Memory B cell (primary cell): ENCODE measurements at regions not wholly inside any gene's neighbourhood (a gene's known extent, or its start where the extent isn't known, plus 50 kb on each side); places are given as distances from the start of the nearest gene placed in this dataset.

ENCODE experiments used
- ATAC-seq: fragments of 150-1000 bp; cut with Tn5 transposase; 2 replicates; pipeline ENCODE4 v1.10.0; 2021; ENCODE audit warnings: low read depth, mild to moderate bottlenecking, moderate library complexity
- DNase-seq, 2 donors: peaks; one replicate each; pipeline ENCODE4 v3.0.0; 2022; ENCODE audit warnings: low spot score in 2 of 2
- H3K27ac Mint-ChIP-seq: one replicate; pipeline ENCODE4 v1.8.0; 2022; ENCODE audit warnings: mild to moderate bottlenecking, moderate library complexity, mixed read lengths
- H3K27me3 Mint-ChIP-seq: one replicate; pipeline ENCODE4 v1.8.0; 2022; ENCODE audit warnings: mixed read lengths
- H3K36me3 Mint-ChIP-seq: one replicate; pipeline ENCODE4 v1.8.0; 2022; ENCODE audit warnings: mild to moderate bottlenecking, mixed read lengths
- H3K4me1 Mint-ChIP-seq: one replicate; pipeline ENCODE4 v1.8.0; 2022; ENCODE audit warnings: mixed read lengths
- H3K4me3 Mint-ChIP-seq: one replicate; pipeline ENCODE4 v1.8.0; 2022; ENCODE audit warnings: mild to moderate bottlenecking, moderate library complexity, mixed read lengths
- H3K9me3 Mint-ChIP-seq: one replicate; pipeline ENCODE4 v1.8.0; 2022; ENCODE audit warnings: mixed read lengths

GRCh38 chr10:128907155-128907941 is 559.7 kb upstream of the MGMT start:
- Mint-ChIP-seq H3K36me3 (no peaks in the 10 kb centered on the region), H3K27ac (no peak overlapping the region), H3K4me3 (no peak overlapping the region), H3K4me1 (no peaks in the 10 kb centered on the region), H3K9me3 (peaks cover 4% of the 10 kb centered on the region), H3K27me3 (no peaks in the 10 kb centered on the region)
- DNase-seq: no peak
- ATAC-seq: no peak

- ATAC-seq (no peak), DNase-seq (no peak)
- H3K27ac Mint-ChIP-seq: no peak overlapping the region
- H3K4me3 Mint-ChIP-seq: no peak overlapping the region
- no peaks in the 10 kb centered on the region for H3K36me3 Mint-ChIP-seq
- no peaks in the 10 kb centered on the region for H3K27me3 Mint-ChIP-seq
- peaks cover 4% of the 10 kb centered on the region for H3K9me3 Mint-ChIP-seq
- H3K4me1 Mint-ChIP-seq: no peaks in the 10 kb centered on the region
These were observed 558.9 kb upstream of the MGMT start for GRCh38 chr10:128908099-128908498.

GRCh38 chr10:128908499-128908898 is 558.5 kb upstream of the MGMT start:
- no peaks in the 10 kb centered on the region for H3K27me3 Mint-ChIP-seq
- DNase-seq: no peak
- H3K4me3 Mint-ChIP-seq: no peak overlapping the region
- no peak for ATAC-seq
- H3K36me3 Mint-ChIP-seq: no peaks in the 10 kb centered on the region
- H3K9me3 Mint-ChIP-seq: peaks cover 3% of the 10 kb centered on the region
- H3K4me1 Mint-ChIP-seq: no peaks in the 10 kb centered on the region
- no peak overlapping the region for H3K27ac Mint-ChIP-seq

GRCh38 chr10:128912568-128913311 is 554.3 kb upstream of the MGMT start:
- Mint-ChIP-seq H3K4me1 (no peaks in the 10 kb centered on the region), H3K27ac (no peak overlapping the region), H3K4me3 (no peak overlapping the region), H3K36me3 (no peaks in the 10 kb centered on the region), H3K27me3 (no peaks in the 10 kb centered on the region), H3K9me3 (no peaks in the 10 kb centered on the region)
- ATAC-seq: no peak
- no peak for DNase-seq

- Mint-ChIP-seq H3K27ac (no peak overlapping the region), H3K9me3 (no peaks in the 10 kb centered on the region), H3K27me3 (no peaks in the 10 kb centered on the region), H3K4me3 (no peak overlapping the region), H3K4me1 (no peaks in the 10 kb centered on the region), H3K36me3 (no peaks in the 10 kb centered on the region)
- no peak for ATAC-seq
- DNase-seq: no peak
These were observed 552.4 kb upstream of the MGMT start for GRCh38 chr10:128914681-128915080.

GRCh38 chr10:128915630-128916029 is 551.4 kb upstream of the MGMT start:
- Mint-ChIP-seq H3K4me3 (no peak overlapping the region), H3K27me3 (no peaks in the 10 kb centered on the region), H3K4me1 (no peaks in the 10 kb centered on the region), H3K27ac (no peak overlapping the region), H3K9me3 (no peaks in the 10 kb centered on the region), H3K36me3 (no peaks in the 10 kb centered on the region)
- ATAC-seq (no peak), DNase-seq (no peak)

- no peaks in the 10 kb centered on the region for H3K9me3 Mint-ChIP-seq
- H3K27me3 Mint-ChIP-seq: no peaks in the 10 kb centered on the region
- no peak overlapping the region for H3K27ac Mint-ChIP-seq
- no peak overlapping the region for H3K4me3 Mint-ChIP-seq
- no peaks in the 10 kb centered on the region for H3K4me1 Mint-ChIP-seq
- ATAC-seq: no peak
- H3K36me3 Mint-ChIP-seq: no peaks in the 10 kb centered on the region
- DNase-seq: no peak
These were observed 550.7 kb upstream of the MGMT start for GRCh38 chr10:128916383-128916782.

- no peak for ATAC-seq
- Mint-ChIP-seq H3K36me3 (no peaks in the 10 kb centered on the region), H3K9me3 (peaks cover 6% of the 10 kb centered on the region), H3K4me3 (no peak overlapping the region), H3K4me1 (no peaks in the 10 kb centered on the region), H3K27ac (no peak overlapping the region), H3K27me3 (no peaks in the 10 kb centered on the region)
- DNase-seq: no peak
These were observed 545.5 kb upstream of the MGMT start for GRCh38 chr10:128921389-128922022.

- no peaks in the 10 kb centered on the region for H3K27me3 Mint-ChIP-seq
- DNase-seq (no peak), ATAC-seq (no peak)
- H3K9me3 Mint-ChIP-seq: peaks cover 6% of the 10 kb centered on the region
- H3K4me1 Mint-ChIP-seq: no peaks in the 10 kb centered on the region
- H3K4me3 Mint-ChIP-seq: no peak overlapping the region
- H3K27ac Mint-ChIP-seq: no peak overlapping the region
- no peaks in the 10 kb centered on the region for H3K36me3 Mint-ChIP-seq
These were observed 544.9 kb upstream of the MGMT start for GRCh38 chr10:128922172-128922571.

GRCh38 chr10:128922619-128923196 is 544.3 kb upstream of the MGMT start:
- no peak for ATAC-seq

GRCh38 chr10:128924918-128925317 is 542.1 kb upstream of the MGMT start:
- H3K27ac Mint-ChIP-seq: no peak overlapping the region
- ATAC-seq (no peak), DNase-seq (no peak)
- H3K27me3 Mint-ChIP-seq: no peaks in the 10 kb centered on the region
- H3K4me3 Mint-ChIP-seq: no peak overlapping the region
- no peaks in the 10 kb centered on the region for H3K4me1 Mint-ChIP-seq
- H3K9me3 Mint-ChIP-seq: peaks cover 8% of the 10 kb centered on the region
- H3K36me3 Mint-ChIP-seq: no peaks in the 10 kb centered on the region

More at GRCh38 chr10:128922619-128923196, 544.3 kb upstream of the MGMT start:
- Mint-ChIP-seq H3K4me3 (no peak overlapping the region), H3K27me3 (no peaks in the 10 kb centered on the region), H3K4me1 (no peaks in the 10 kb centered on the region), H3K36me3 (no peaks in the 10 kb centered on the region), H3K27ac (no peak overlapping the region), H3K9me3 (peaks cover 6% of the 10 kb centered on the region)
- DNase-seq: no peak

GRCh38 chr10:128926711-128927110 is 540.3 kb upstream of the MGMT start:
- Mint-ChIP-seq H3K4me3 (no peak overlapping the region), H3K9me3 (peaks cover 8% of the 10 kb centered on the region), H3K4me1 (no peaks in the 10 kb centered on the region), H3K27ac (no peak overlapping the region), H3K27me3 (no peaks in the 10 kb centered on the region), H3K36me3 (no peaks in the 10 kb centered on the region)
- ATAC-seq (no peak), DNase-seq (no peak)

- DNase-seq: no peak
- Mint-ChIP-seq H3K36me3 (no peaks in the 10 kb centered on the region), H3K9me3 (peaks cover 8% of the 10 kb centered on the region), H3K27ac (no peak overlapping the region), H3K4me1 (no peaks in the 10 kb centered on the region), H3K4me3 (no peak overlapping the region), H3K27me3 (no peaks in the 10 kb centered on the region)
- no peak for ATAC-seq
These were observed 539.4 kb upstream of the MGMT start for GRCh38 chr10:128927497-128928161.
